IMR-90 (cell line): ENCODE measurements at regions not wholly inside any gene's neighbourhood (a gene's known extent, or its start where the extent isn't known, plus 50 kb on each side); places are given as distances from the start of the nearest gene placed in this dataset.

Experiments used
- ATAC-seq: fragments of 200-7000 bp; cut with Tn5 transposase; 2 replicates; pipeline ENCODE4 v1.9.1; 2020; ENCODE audit warnings: low read depth, mild to moderate bottlenecking, moderate library complexity
- BruUV-seq: library from RNA; stranded (reverse); fragments of 400-500 nt; replicated peaks from 2 replicates; lab custom pipeline; 2021; lab: Mats Ljungman, UMichigan
- CTCF ChIA-PET: fragments of 300-600 bp; formaldehyde crosslinking; extraction: SDS; loops from one replicate; lab custom pipeline; 2021; ENCODE audit warnings: antibody characterized with exemption; lab: Yijun Ruan, JAX
- POLR2A ChIA-PET: fragments of 300-600 bp; sonication (Branson Sonifier 250); formaldehyde crosslinking; loops from one replicate; lab custom pipeline; 2022; ENCODE audit warnings: antibody characterized with exemption; ENCODE audit not compliant: unreplicated experiment; lab: Charles Lee
- DNase-seq: peaks from one replicate; pipeline ENCODE4 v3.0.0; 2013
- H2AFZ ChIP-seq: replicated peaks from 2 replicates; pipeline ENCODE3; 2013; ENCODE audit warnings: low read length, mild to moderate bottlenecking; ENCODE audit not compliant: poor library complexity
- H2AK5ac ChIP-seq: 2 replicates; pipeline ENCODE4 v1.6.1; 2013; ENCODE audit warnings: low read depth, low read length, inconsistent platforms
- H2AK9ac ChIP-seq: replicated peaks from 2 replicates; pipeline ENCODE3; 2013; ENCODE audit warnings: mild to moderate bottlenecking, low read depth, low read length, moderate library complexity; ENCODE audit not compliant: poor library complexity
- H2BK120ac ChIP-seq: 2 replicates; pipeline ENCODE4 v1.6.1; 2013; ENCODE audit warnings: low read depth, low read length, inconsistent platforms
- H2BK15ac ChIP-seq: 3 replicates; pipeline ENCODE4 v1.6.1; 2013; ENCODE audit warnings: low read depth, low read length, inconsistent platforms
- H2BK20ac ChIP-seq: 2 replicates; pipeline ENCODE4 v1.6.1; 2013; ENCODE audit warnings: low read depth, mild to moderate bottlenecking, inconsistent platforms, low read length, moderate library complexity
- H2BK5ac ChIP-seq: 2 replicates; pipeline ENCODE4 v1.6.1; 2013; ENCODE audit warnings: mild to moderate bottlenecking, low read depth, low read length, inconsistent platforms; ENCODE audit not compliant: poor library complexity, severe bottlenecking
- H3K14ac ChIP-seq: replicated peaks from 2 replicates; pipeline ENCODE4 v1.6.1; 2013; ENCODE audit warnings: low read depth, low read length, inconsistent platforms
- H3K18ac ChIP-seq: 2 replicates; pipeline ENCODE4 v1.6.1; 2013; ENCODE audit warnings: low read depth, low read length, control low read depth
- H3K23ac ChIP-seq: 2 replicates; pipeline ENCODE4 v1.6.1; 2013; ENCODE audit warnings: low read depth, low read length, inconsistent platforms
- H3K27ac ChIP-seq: 2 replicates; pipeline ENCODE4 v1.5.1; 2013; ENCODE audit warnings: mild to moderate bottlenecking, control low read depth, low read length; ENCODE audit not compliant: insufficient read depth
- H3K27me3 ChIP-seq: 2 replicates; pipeline ENCODE4 v1.6.1; 2013; ENCODE audit warnings: low read length; ENCODE audit not compliant: control insufficient read depth, insufficient read depth
- H3K36me3 ChIP-seq: 2 replicates; pipeline ENCODE4 v1.6.1; 2013; ENCODE audit warnings: low read length, mixed read lengths; ENCODE audit not compliant: control insufficient read depth, insufficient read depth
- H3K4ac ChIP-seq: 2 replicates; pipeline ENCODE4 v1.6.1; 2013; ENCODE audit warnings: low read depth, low read length, inconsistent platforms
- H3K4me1 ChIP-seq: 2 replicates; pipeline ENCODE4 v1.6.1; 2013; ENCODE audit warnings: low read length, mixed read lengths; ENCODE audit not compliant: control insufficient read depth, insufficient read depth
- H3K4me2 ChIP-seq: 2 replicates; pipeline ENCODE4 v1.6.1; 2013; ENCODE audit warnings: low read depth, mild to moderate bottlenecking, control low read depth, low read length, moderate library complexity
- H3K4me3 ChIP-seq: 2 replicates; pipeline ENCODE4 v1.5.1; 2013; ENCODE audit warnings: low read depth, mild to moderate bottlenecking, control low read depth, low read length, moderate library complexity; ENCODE audit not compliant: insufficient read depth
- H3K56ac ChIP-seq: 2 replicates; pipeline ENCODE4 v1.6.1; 2013; ENCODE audit warnings: low read length, inconsistent platforms; ENCODE audit not compliant: insufficient read depth; ENCODE audit errors: extremely low read depth
- H3K79me1 ChIP-seq, 2 experiments: 2 replicates each; pipeline ENCODE4 v1.6.1; 2013; ENCODE audit warnings: low read length in 2 of 2, inconsistent platforms in 1 of 2, low read depth in 1 of 2
- H3K9ac ChIP-seq: 2 replicates; pipeline ENCODE4 v1.6.1; 2013; ENCODE audit warnings: low read depth, low read length, control low read depth
- H3K9me1 ChIP-seq: 2 replicates; pipeline ENCODE4 v1.6.1; 2013; ENCODE audit warnings: low read length, inconsistent platforms; ENCODE audit not compliant: insufficient read depth
- H3K9me3 ChIP-seq: 2 replicates; pipeline ENCODE4 v1.6.1; 2013; ENCODE audit warnings: low read length; ENCODE audit not compliant: control insufficient read depth, insufficient read depth
- H4K20me1 ChIP-seq: 2 replicates; pipeline ENCODE4 v1.6.1; 2013; ENCODE audit warnings: low read length, inconsistent platforms; ENCODE audit not compliant: insufficient read depth
- H4K5ac ChIP-seq: 2 replicates; pipeline ENCODE4 v1.6.1; 2013; ENCODE audit warnings: mild to moderate bottlenecking, low read depth, low read length, control low read depth
- H4K8ac ChIP-seq, 2 experiments: 2 replicates each; pipeline ENCODE4 v1.6.1; 2013; ENCODE audit warnings: low read depth in 2 of 2, low read length in 2 of 2, control low read depth in 1 of 2, inconsistent platforms in 1 of 2
- H4K91ac ChIP-seq: 2 replicates; pipeline ENCODE4 v1.6.1; 2013; ENCODE audit warnings: low read depth, low read length, inconsistent platforms; ENCODE audit not compliant: insufficient read depth
- BHLHE40 ChIP-seq: fragments of 150-350 bp; IDR thresholded peaks from 2 replicates; pipeline ENCODE4 v1.6.1; 2016; ENCODE audit warnings: mild to moderate bottlenecking, low read depth, low read length
- CHD1 ChIP-seq: IDR thresholded peaks from 2 replicates; pipeline ENCODE4 v1.6.1; 2012; ENCODE audit warnings: low read depth, low read length, improper control_type of control experiment
- MAFK ChIP-seq: IDR thresholded peaks from 2 replicates; pipeline ENCODE4 v1.6.1; 2012; ENCODE audit warnings: low read depth, low read length, improper control_type of control experiment
- MAZ ChIP-seq: IDR thresholded peaks from 2 replicates; pipeline ENCODE4 v1.6.1; 2012; ENCODE audit warnings: low read depth, mild to moderate bottlenecking, low read length, improper control_type of control experiment, moderate library complexity, borderline replicate concordance
- MXI1 ChIP-seq: IDR thresholded peaks from 2 replicates; pipeline ENCODE4 v1.6.1; 2012; ENCODE audit warnings: low read depth, mild to moderate bottlenecking, low read length, moderate library complexity, borderline replicate concordance
- NFE2L2 ChIP-seq: fragments of 150-350 bp; IDR thresholded peaks from 2 replicates; pipeline ENCODE4 v1.6.1; 2016; ENCODE audit warnings: low read depth, mild to moderate bottlenecking, low read length
- POLR2A ChIP-seq: IDR thresholded peaks from 2 replicates; pipeline ENCODE4 v1.6.1; 2012; ENCODE audit warnings: mild to moderate bottlenecking, low read depth, low read length
- RAD21 ChIP-seq: IDR thresholded peaks from 2 replicates; pipeline ENCODE4 v1.6.1; 2012; ENCODE audit warnings: low read length, improper control_type of control experiment
- SMC3 ChIP-seq: fragments of 150-350 bp; IDR thresholded peaks from 2 replicates; pipeline ENCODE4 v1.6.1; 2016; ENCODE audit warnings: low read depth, mild to moderate bottlenecking, antibody characterized with exemption, low read length, moderate library complexity
- WGBS, 2 experiments: methylation state at CpG; one replicate each; pipeline versions ENCODE4 v1.1.5 to v1.1.7; 2013; ENCODE audit warnings: missing lambda C conversion rate in 2 of 2; ENCODE audit not compliant: insufficient read length in 1 of 2; ENCODE audit errors: extremely low coverage in 2 of 2; 5-methylcytosine and 5-hydroxymethylcytosine counted together
- dilution Hi-C: fragments of 300-500 bp; cut with HindIII; formaldehyde crosslinking; loops from one replicate; pipeline ENCODE4 v1.14.3; 2018; ENCODE audit warnings: low sequenced_read_pairs; ENCODE audit not compliant: unreplicated experiment
- in situ Hi-C: fragments of 300-500 bp; cut with MboI; formaldehyde crosslinking; loops from 3 replicates; pipeline ENCODE4 v1.14.3; 2019; ENCODE audit warnings: low sequenced_read_pairs, inconsistent platforms, mixed read lengths
- intact Hi-C: fragments of 100-400 bp; cut with micrococcal nuclease; formaldehyde crosslinking; loops from 2 replicates; pipeline ENCODE4 v1.10.0; 2022
- TF ChIP-seq, protein P1 (sequence below): fragments of 150-350 bp; IDR thresholded peaks from 2 replicates; pipeline ENCODE4 v1.6.1; 2017; ENCODE audit warnings: mild to moderate bottlenecking, antibody characterized with exemption, low read length, low read depth
- TF ChIP-seq, protein P2 (sequence below): conservative IDR thresholded peaks from 2 replicates; pipeline ENCODE4 v1.5.1; 2012; ENCODE audit warnings: mild to moderate bottlenecking, low read depth, low read length, improper control_type of control experiment

DNA sequence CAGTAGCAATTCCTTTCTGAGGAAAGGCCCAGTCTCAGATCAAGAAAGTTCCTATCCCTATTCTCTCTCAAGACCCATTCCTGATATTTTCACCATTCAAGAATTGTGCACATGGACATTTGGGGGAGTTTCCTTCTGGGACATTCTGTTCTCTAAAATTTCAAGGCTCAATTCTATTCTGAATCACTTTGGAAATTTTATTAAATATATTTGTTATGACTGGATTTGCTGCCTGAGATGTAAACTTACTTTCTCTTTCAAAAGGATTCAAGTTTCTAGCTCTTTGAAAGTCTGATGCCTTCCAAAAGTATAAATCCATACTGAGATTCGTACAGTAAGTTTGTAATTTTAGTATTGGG lies 55.3 kb upstream of the STK17B start:
- H4K91ac ChIP-seq = no peak overlapping the region
- H3K9me1 ChIP-seq = no peaks in the 10 kb centered on the region; the same call in 1 of the 2 replicates
- no peak overlapping the region for H2BK5ac ChIP-seq
- H3K4me3 ChIP-seq = no peak overlapping the region
- no peak overlapping the region for H3K14ac ChIP-seq
- ChIA-PET CTCF (no interaction called here), POLR2A (no interaction called here)
- no peak overlapping the region for H2BK15ac ChIP-seq
- in situ Hi-C loops = no loop called here
- no peak overlapping the region for H3K27ac ChIP-seq
- ATAC-seq (no peak), DNase-seq (no peak)
- H2AFZ ChIP-seq = no peak overlapping the region
- no CpG with 5 or more reads among the region's 1 CpG for WGBS, 2 experiments
- no TSS peak for BruUV-seq
- H3K9me3 ChIP-seq = no peaks in the 10 kb centered on the region
- no peak overlapping the region for H2AK9ac ChIP-seq
- intact Hi-C loops = no loop called here
- 0 out of 2 replicates have a peak, but pooled peaks cover 1% of the 10 kb centered on the region for H3K4me1 ChIP-seq
- dilution Hi-C loops = no loop called here
- H3K4ac ChIP-seq = no peak overlapping the region
- no peaks in the 10 kb centered on the region for H4K20me1 ChIP-seq
- H2BK20ac ChIP-seq = no peak overlapping the region
- no peaks in the 10 kb centered on the region for H3K27me3 ChIP-seq
- no peak overlapping the region for H3K56ac ChIP-seq
- H4K8ac ChIP-seq = no peak overlapping the region
- 0 out of 4 replicates have a peak, but pooled peaks cover 0 to 2% of the 10 kb centered on the region in 2 experiments for H3K79me1 ChIP-seq
- H3K9ac ChIP-seq = no peak overlapping the region
- no peak overlapping the region for H2AK5ac ChIP-seq
- H3K4me2 ChIP-seq = no peak overlapping the region
- no peaks in the 10 kb centered on the region for H3K36me3 ChIP-seq
- H4K5ac ChIP-seq = no peak overlapping the region
- H3K18ac ChIP-seq = no peak overlapping the region
- no peak overlapping the region for H3K23ac ChIP-seq
- no peak overlapping the region for H2BK120ac ChIP-seq
- TF ChIP-seq MXI1 = no peak
- no peak for TF ChIP-seq MAZ
- TF ChIP-seq BHLHE40 = no peak
- TF ChIP-seq, protein P1, sequence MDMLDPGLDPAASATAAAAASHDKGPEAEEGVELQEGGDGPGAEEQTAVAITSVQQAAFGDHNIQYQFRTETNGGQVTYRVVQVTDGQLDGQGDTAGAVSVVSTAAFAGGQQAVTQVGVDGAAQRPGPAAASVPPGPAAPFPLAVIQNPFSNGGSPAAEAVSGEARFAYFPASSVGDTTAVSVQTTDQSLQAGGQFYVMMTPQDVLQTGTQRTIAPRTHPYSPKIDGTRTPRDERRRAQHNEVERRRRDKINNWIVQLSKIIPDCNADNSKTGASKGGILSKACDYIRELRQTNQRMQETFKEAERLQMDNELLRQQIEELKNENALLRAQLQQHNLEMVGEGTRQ = no peak
- no peak for TF ChIP-seq RAD21
- no peak for TF ChIP-seq SMC3
- TF ChIP-seq CHD1 = no peak
- no peak for TF ChIP-seq MAFK
- no peak for TF ChIP-seq POLR2A
- TF ChIP-seq, protein P2, sequence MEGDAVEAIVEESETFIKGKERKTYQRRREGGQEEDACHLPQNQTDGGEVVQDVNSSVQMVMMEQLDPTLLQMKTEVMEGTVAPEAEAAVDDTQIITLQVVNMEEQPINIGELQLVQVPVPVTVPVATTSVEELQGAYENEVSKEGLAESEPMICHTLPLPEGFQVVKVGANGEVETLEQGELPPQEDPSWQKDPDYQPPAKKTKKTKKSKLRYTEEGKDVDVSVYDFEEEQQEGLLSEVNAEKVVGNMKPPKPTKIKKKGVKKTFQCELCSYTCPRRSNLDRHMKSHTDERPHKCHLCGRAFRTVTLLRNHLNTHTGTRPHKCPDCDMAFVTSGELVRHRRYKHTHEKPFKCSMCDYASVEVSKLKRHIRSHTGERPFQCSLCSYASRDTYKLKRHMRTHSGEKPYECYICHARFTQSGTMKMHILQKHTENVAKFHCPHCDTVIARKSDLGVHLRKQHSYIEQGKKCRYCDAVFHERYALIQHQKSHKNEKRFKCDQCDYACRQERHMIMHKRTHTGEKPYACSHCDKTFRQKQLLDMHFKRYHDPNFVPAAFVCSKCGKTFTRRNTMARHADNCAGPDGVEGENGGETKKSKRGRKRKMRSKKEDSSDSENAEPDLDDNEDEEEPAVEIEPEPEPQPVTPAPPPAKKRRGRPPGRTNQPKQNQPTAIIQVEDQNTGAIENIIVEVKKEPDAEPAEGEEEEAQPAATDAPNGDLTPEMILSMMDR = no peak
- TF ChIP-seq NFE2L2 = no peak
